Stomach smooth muscle (tissue), 2 donors: ENCODE measurements at regions not wholly inside any gene's neighbourhood (a gene's known extent, or its start where the extent isn't known, plus 50 kb on each side); places are given as distances from the start of the nearest gene placed in this dataset.

ENCODE experiments used
- H3K27ac ChIP-seq: one replicate; pipeline ENCODE4 v1.7.0; 2013; ENCODE audit warnings: mild to moderate bottlenecking, low read length, inconsistent platforms
- H3K27me3 ChIP-seq, 2 donors: one replicate each; pipeline ENCODE4 v1.7.0; 2013; ENCODE audit warnings: low read length in 2 of 2; ENCODE audit not compliant: insufficient read depth in 2 of 2, control insufficient read depth in 1 of 2
- H3K36me3 ChIP-seq, 2 donors: one replicate each; pipeline ENCODE4 v1.7.0; 2013; ENCODE audit warnings: low read length in 2 of 2; ENCODE audit not compliant: control insufficient read depth in 2 of 2, insufficient read depth in 2 of 2
- H3K4me1 ChIP-seq: one replicate; pipeline ENCODE4 v1.7.0; 2013; ENCODE audit warnings: low read length; ENCODE audit not compliant: control insufficient read depth, insufficient read depth
- H3K4me3 ChIP-seq, 2 donors: one replicate each; pipeline ENCODE4 v1.7.0; 2013; ENCODE audit warnings: low read length in 2 of 2
- H3K9ac ChIP-seq, 2 donors: one replicate each; pipeline ENCODE4 v1.7.0; 2013; ENCODE audit warnings: low read length in 2 of 2, mild to moderate bottlenecking in 1 of 2
- H3K9me3 ChIP-seq, 2 donors: one replicate each; pipeline ENCODE4 v1.7.0; 2013; ENCODE audit warnings: low read length in 2 of 2; ENCODE audit not compliant: control insufficient read depth in 2 of 2
- donor health status: healthy.
- donor health status: Pancreatic carcinoma.

DNA sequence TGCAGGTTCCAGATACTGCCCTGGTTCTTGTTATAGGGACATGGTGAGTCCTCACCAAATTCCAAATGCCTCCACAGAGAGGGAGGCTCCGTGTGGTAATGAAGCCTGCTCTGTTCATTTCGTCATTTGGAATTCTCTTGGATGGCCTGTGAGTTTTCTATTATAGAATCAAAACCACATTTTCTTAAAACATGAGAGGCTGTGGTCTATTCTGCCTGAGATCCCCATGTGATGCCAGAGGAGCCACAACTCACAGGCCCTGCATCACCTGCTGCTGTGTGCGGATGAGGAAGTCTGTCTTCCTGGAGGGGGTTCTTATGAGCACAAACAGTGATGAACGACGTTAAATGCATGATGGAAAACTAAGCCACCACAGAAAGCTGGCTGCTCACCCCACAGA lies 264.4 kb downstream of the UQCRFS1 start:
- H3K4me1 ChIP-seq = no peaks in the 10 kb centered on the region
- no peaks in the 10 kb centered on the region for H3K9me3 ChIP-seq
- no peak overlapping the region for H3K27ac ChIP-seq
- no peak overlapping the region for H3K4me3 ChIP-seq
- no peaks in the 10 kb centered on the region for H3K36me3 ChIP-seq
- H3K9ac ChIP-seq = no peak overlapping the region
- no peaks in the 10 kb centered on the region for H3K27me3 ChIP-seq

DNA sequence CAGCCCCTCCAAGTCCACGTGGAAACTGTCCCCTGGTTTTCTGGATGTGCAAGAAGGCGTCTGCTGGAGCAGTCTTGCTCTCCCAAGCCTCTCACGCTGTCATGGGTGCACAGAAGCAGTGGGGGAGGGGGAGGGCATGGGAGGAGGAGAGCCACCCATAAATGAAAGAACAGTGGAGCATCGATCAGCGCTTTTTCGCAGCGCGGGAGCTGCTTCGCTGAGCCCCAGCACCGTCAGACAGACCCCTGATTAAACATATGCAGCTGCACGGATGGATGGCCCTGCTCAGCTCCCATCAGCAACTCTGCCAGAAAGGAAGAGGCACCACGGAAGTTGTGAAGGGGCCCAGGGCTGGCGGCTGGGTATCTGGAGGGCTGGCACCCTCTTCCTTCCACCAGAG lies 264.9 kb downstream of the UQCRFS1 start:
- Histone ChIP-seq H3K27ac (no peak overlapping the region), H3K9me3 (no peaks in the 10 kb centered on the region), H3K27me3 (no peaks in the 10 kb centered on the region), H3K4me3 (no peak overlapping the region), H3K4me1 (no peaks in the 10 kb centered on the region), H3K9ac (no peak overlapping the region), H3K36me3 (no peaks in the 10 kb centered on the region)

DNA sequence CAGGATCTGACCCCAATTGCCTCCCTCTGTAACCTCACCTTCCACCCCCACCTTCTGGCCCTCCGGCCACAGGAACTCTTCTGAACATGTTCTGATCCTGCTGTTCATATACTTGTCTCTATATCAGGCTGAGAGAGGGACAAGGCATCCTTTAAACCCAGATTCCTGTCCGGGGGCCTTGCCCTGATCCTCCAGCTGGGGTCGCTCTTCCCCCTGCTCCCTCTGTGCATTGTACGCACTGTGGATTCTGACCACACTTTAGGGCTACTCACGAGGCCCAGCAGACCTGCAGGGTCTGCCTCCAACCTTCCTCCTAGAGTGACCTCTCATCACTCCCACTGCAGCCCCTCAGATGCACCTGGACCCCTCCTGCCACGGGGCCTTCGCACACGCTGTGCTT lies 269.3 kb downstream of the UQCRFS1 start:
- no peak overlapping the region for H3K9ac ChIP-seq
- H3K27me3 ChIP-seq = no peaks in the 10 kb centered on the region
- no peak overlapping the region for H3K27ac ChIP-seq
- no peaks in the 10 kb centered on the region for H3K4me1 ChIP-seq
- peaks cover 0 to 2% of the 10 kb centered on the region in 2 donors for H3K9me3 ChIP-seq
- H3K36me3 ChIP-seq = no peaks in the 10 kb centered on the region
- no peak overlapping the region for H3K4me3 ChIP-seq

GRCh38 chr19:28941833-28942232 lies 271.1 kb downstream of the UQCRFS1 start:
- H3K9me3 ChIP-seq = peaks cover 0 to 2% of the 10 kb centered on the region in 2 donors
- no peaks in the 10 kb centered on the region for H3K27me3 ChIP-seq

DNA sequence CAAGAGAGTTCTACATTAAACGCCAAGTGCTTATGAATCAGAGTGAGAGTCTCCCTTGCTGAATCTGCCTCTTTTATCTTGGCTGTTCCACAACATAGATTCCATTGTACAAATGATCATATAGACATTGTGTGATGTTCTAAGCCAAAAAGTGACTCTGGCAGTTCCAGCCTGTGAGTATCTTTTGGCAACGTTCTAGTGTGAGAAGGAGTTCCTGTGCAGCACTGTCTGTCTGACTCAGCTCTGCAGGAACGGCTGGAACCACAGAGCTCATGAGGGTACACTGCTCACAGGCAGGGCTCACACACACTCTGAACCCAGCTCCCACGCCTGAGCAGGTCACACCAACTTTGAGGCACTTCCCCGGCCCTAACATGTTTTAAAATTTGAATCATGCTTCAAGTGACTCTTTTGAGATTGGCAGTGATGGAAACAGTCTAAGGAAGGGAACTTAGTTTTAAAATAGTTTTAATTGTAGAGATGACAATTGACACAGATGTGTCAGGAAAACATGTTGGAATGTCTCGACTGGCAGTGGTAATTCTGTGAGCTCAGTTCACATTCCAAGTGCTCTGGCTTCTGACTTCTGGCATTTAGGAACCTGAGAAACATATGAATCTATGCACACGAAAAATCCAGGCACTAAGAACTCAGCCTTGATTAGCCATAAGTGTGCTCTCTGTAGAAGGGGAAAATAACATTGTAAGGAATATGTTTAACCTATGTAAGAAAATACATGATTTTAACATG lies 272.0 kb downstream of the UQCRFS1 start:
- no peak overlapping the region for H3K4me3 ChIP-seq
- no peak overlapping the region for H3K9ac ChIP-seq

More at GRCh38 chr19:28941833-28942232, 271.1 kb downstream of the UQCRFS1 start:
- Histone ChIP-seq H3K9ac (no peak overlapping the region), H3K4me3 (no peak overlapping the region), H3K4me1 (no peaks in the 10 kb centered on the region), H3K36me3 (no peaks in the 10 kb centered on the region), H3K27ac (no peak overlapping the region)

DNA sequence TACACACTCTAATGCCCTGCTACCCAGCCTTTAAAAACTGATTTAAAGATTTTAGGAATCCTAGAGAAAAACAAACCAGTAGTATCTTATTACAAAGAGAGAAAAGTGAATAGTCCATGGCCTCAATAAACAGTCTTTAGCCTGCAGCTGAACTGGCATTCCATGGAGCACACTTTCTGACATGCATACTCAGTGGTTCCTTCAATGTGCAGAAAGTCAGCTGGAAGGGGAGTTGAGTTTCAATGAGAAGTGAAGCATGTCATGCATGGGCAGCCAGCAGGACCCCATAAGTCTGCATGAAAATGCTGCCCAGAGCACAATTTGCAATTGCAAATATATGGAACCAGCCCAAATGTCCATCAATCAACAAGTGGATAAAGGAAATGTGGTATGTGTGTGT lies 273.7 kb downstream of the UQCRFS1 start:
- peaks cover 0 to 2% of the 10 kb centered on the region in 2 donors for H3K9me3 ChIP-seq
- H3K4me3 ChIP-seq = no peak overlapping the region
- no peaks in the 10 kb centered on the region for H3K36me3 ChIP-seq
- H3K27ac ChIP-seq = no peak overlapping the region
- no peaks in the 10 kb centered on the region for H3K27me3 ChIP-seq
- no peaks in the 10 kb centered on the region for H3K4me1 ChIP-seq
- no peak overlapping the region for H3K9ac ChIP-seq

More for the DNA sequence above, 272.0 kb downstream of the UQCRFS1 start:
- peaks cover 0 to 2% of the 10 kb centered on the region in 2 donors for H3K9me3 ChIP-seq
- H3K27ac ChIP-seq = no peak overlapping the region
- H3K36me3 ChIP-seq = no peaks in the 10 kb centered on the region
- H3K27me3 ChIP-seq = no peaks in the 10 kb centered on the region
- H3K4me1 ChIP-seq = no peaks in the 10 kb centered on the region

DNA sequence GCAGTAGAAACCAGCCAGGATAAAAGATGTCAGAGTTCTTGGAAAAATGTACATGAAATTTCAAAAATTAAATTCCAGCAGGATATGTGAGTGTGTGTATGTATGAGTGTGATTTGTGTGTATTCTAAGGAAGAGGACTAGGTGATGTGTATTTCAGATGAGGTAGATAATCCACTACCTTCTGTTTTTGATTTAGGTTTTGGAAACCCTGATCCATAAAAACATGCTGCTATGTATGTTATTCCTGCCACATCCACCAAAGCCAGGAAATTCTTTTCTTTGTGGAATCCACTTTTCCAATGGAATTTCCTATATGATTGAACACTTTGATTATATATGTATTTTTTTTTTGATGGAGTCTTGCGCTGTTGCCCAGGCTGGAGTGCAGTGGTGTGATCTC lies 276.9 kb downstream of the UQCRFS1 start:
- Histone ChIP-seq H3K27ac (no peak overlapping the region), H3K36me3 (no peaks in the 10 kb centered on the region), H3K27me3 (no peaks in the 10 kb centered on the region), H3K9ac (no peak overlapping the region), H3K9me3 (peaks cover 0 to 2% of the 10 kb centered on the region in 2 donors), H3K4me3 (no peak overlapping the region), H3K4me1 (no peaks in the 10 kb centered on the region)

DNA sequence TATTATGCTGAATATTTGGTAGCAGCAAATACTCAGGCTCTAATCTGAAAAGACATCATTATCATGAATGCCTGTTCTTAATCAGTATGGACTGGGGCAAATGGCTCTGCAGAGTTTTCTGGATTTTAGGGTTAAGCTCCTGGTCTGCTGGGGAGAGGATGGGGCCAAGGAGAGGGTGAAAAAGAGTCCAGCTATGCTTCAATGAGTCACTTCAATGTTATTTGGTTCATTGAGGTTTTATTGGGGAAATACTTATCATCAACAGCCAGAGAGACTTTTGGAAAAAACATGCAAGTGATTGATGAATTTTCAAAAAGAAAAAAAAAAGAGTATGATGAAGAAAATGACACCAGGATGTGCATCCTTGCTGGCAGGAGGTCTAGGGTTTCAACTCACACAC lies 278.3 kb downstream of the UQCRFS1 start:
- H3K4me3 ChIP-seq = no peak overlapping the region
- H3K9ac ChIP-seq = no peak overlapping the region
- peaks cover 0 to 2% of the 10 kb centered on the region in 2 donors for H3K9me3 ChIP-seq
- H3K27ac ChIP-seq = no peak overlapping the region
- no peaks in the 10 kb centered on the region for H3K27me3 ChIP-seq
- no peaks in the 10 kb centered on the region for H3K36me3 ChIP-seq
- no peaks in the 10 kb centered on the region for H3K4me1 ChIP-seq

- Histone ChIP-seq H3K4me3 (no peak overlapping the region), H3K27ac (no peak overlapping the region), H3K4me1 (no peaks in the 10 kb centered on the region), H3K9me3 (no peaks in the 10 kb centered on the region), H3K36me3 (no peaks in the 10 kb centered on the region), H3K9ac (no peak overlapping the region), H3K27me3 (no peaks in the 10 kb centered on the region)
Observed at GRCh38 chr19:28933039-28933438, 279.9 kb downstream of the UQCRFS1 start.

- Histone ChIP-seq H3K36me3 (no peaks in the 10 kb centered on the region), H3K9me3 (no peaks in the 10 kb centered on the region), H3K27ac (no peak overlapping the region), H3K27me3 (no peaks in the 10 kb centered on the region), H3K4me1 (no peaks in the 10 kb centered on the region), H3K4me3 (no peak overlapping the region), H3K9ac (no peak overlapping the region)
Observed at GRCh38 chr19:28932446-28932845, 280.5 kb downstream of the UQCRFS1 start.

GRCh38 chr19:28929006-28929405 lies 283.9 kb downstream of the UQCRFS1 start:
- Histone ChIP-seq H3K27me3 (no peaks in the 10 kb centered on the region), H3K4me3 (no peak overlapping the region), H3K4me1 (no peaks in the 10 kb centered on the region), H3K27ac (no peak overlapping the region), H3K9ac (no peak overlapping the region), H3K36me3 (no peaks in the 10 kb centered on the region), H3K9me3 (no peaks in the 10 kb centered on the region)
